ENCODE measurements at regions not wholly inside any gene's neighbourhood (a gene's known extent, or its start where the extent isn't known, plus 50 kb on each side); places are given as distances from the start of the nearest gene placed in this dataset.

DNA sequence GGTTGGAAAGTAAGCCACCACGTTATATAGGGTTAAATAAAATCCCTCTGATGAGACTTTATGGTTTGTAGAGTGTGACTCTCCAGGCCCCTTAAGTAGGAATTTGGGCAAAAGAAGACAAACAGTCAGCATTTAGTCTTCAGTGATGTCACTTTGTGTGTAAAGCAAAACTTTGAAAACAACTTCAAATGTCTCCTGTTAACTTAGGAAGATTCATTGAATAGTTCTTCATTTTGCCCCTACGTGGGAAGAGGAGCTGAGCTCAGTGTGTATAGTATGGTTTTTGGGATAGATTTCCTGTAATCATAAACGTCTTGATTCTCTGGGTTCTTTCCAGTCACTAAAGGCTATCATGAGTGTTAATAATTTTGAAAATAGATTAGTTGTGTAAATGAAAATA is 101.3 kb downstream of the GADD45G start:
- TF ChIP-seq, protein P1, sequence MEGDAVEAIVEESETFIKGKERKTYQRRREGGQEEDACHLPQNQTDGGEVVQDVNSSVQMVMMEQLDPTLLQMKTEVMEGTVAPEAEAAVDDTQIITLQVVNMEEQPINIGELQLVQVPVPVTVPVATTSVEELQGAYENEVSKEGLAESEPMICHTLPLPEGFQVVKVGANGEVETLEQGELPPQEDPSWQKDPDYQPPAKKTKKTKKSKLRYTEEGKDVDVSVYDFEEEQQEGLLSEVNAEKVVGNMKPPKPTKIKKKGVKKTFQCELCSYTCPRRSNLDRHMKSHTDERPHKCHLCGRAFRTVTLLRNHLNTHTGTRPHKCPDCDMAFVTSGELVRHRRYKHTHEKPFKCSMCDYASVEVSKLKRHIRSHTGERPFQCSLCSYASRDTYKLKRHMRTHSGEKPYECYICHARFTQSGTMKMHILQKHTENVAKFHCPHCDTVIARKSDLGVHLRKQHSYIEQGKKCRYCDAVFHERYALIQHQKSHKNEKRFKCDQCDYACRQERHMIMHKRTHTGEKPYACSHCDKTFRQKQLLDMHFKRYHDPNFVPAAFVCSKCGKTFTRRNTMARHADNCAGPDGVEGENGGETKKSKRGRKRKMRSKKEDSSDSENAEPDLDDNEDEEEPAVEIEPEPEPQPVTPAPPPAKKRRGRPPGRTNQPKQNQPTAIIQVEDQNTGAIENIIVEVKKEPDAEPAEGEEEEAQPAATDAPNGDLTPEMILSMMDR (IDR thresholded peaks at IDR 0.05; ENCODE audit: insufficient read depth, low read length, poor library complexity, severe bottlenecking) = no peak
- no peak for TF ChIP-seq EZH2phosphoT487 (conservative IDR thresholded peaks at IDR 0.05; ENCODE audit: low read length)

Data from SU-DHL-6 (cell line).